ENCODE measurements at regions not wholly inside any gene's neighbourhood (a gene's known extent, or its start where the extent isn't known, plus 50 kb on each side); places are given as distances from the start of the nearest gene placed in this dataset.
"Not testable (repeated sequence)": the region's sequence is repeated elsewhere in the genome, so short reads cannot be mapped to it uniquely, and the experiment has no call there.

- Histone ChIP-seq H3K4me1 (ENCODE audit: control insufficient read depth, insufficient read depth, low read length) (peaks cover 3% of the 10 kb centered on the region; the same call in 1 of the 2 replicates), H3K27ac (ENCODE audit: low read depth, low read length) (no peak overlapping the region), H3K9me3 (ENCODE audit: control insufficient read depth, insufficient read depth, low read length) (no peaks in the 10 kb centered on the region), H3K4me3 (ENCODE audit: low read depth, low read length) (no peak overlapping the region), H3K27me3 (ENCODE audit: control insufficient read depth, insufficient read depth, low read length) (no peaks in the 10 kb centered on the region), H3K36me3 (ENCODE audit: control insufficient read depth, insufficient read depth, low read length) (no peaks in the 10 kb centered on the region), H3K9ac (ENCODE audit: low read depth, low read length) (no peak overlapping the region)
These were observed 154.6 kb downstream of the ADSS2 start for GRCh38 chr1:244297087-244297486.

- no peaks in the 10 kb centered on the region for H3K9me3 ChIP-seq (ENCODE audit: control insufficient read depth, insufficient read depth, low read length)
- H3K4me3 ChIP-seq (ENCODE audit: low read depth, low read length), result no peak overlapping the region
- no peak overlapping the region for H3K27ac ChIP-seq (ENCODE audit: low read depth, low read length)
- H3K9ac ChIP-seq (ENCODE audit: low read depth, low read length), result no peak overlapping the region
- no peaks in the 10 kb centered on the region for H3K36me3 ChIP-seq (ENCODE audit: control insufficient read depth, insufficient read depth, low read length)
- H3K27me3 ChIP-seq (ENCODE audit: control insufficient read depth, insufficient read depth, low read length), result no peaks in the 10 kb centered on the region
- H3K4me1 ChIP-seq (ENCODE audit: control insufficient read depth, insufficient read depth, low read length), result peaks cover 3% of the 10 kb centered on the region; the same call in 1 of the 2 replicates
These were observed 154.1 kb downstream of the ADSS2 start for GRCh38 chr1:244297616-244298015.

GRCh38 chr1:244300029-244300375, 151.7 kb downstream of the ADSS2 start:
- not testable (repeated sequence) for H3K9me3 ChIP-seq (ENCODE audit: control insufficient read depth, insufficient read depth, low read length); H3K4me1 ChIP-seq (ENCODE audit: control insufficient read depth, insufficient read depth, low read length); H3K27me3 ChIP-seq (ENCODE audit: control insufficient read depth, insufficient read depth, low read length); H3K27ac ChIP-seq (ENCODE audit: low read depth, low read length); H3K4me3 ChIP-seq (ENCODE audit: low read depth, low read length); H3K36me3 ChIP-seq (ENCODE audit: control insufficient read depth, insufficient read depth, low read length); H3K9ac ChIP-seq (ENCODE audit: low read depth, low read length)

GRCh38 chr1:244301595-244302130, 150.0 kb downstream of the ADSS2 start:
- Histone ChIP-seq H3K9me3 (ENCODE audit: control insufficient read depth, insufficient read depth, low read length) (peaks cover under 1% of the 10 kb centered on the region; the same call in 1 of the 2 replicates), H3K9ac (ENCODE audit: low read depth, low read length) (no peak overlapping the region), H3K4me3 (ENCODE audit: low read depth, low read length) (no peak overlapping the region), H3K27me3 (ENCODE audit: control insufficient read depth, insufficient read depth, low read length) (no peaks in the 10 kb centered on the region), H3K27ac (ENCODE audit: low read depth, low read length) (no peak overlapping the region), H3K4me1 (ENCODE audit: control insufficient read depth, insufficient read depth, low read length) (peaks cover 3% of the 10 kb centered on the region; the same call in 1 of the 2 replicates), H3K36me3 (ENCODE audit: control insufficient read depth, insufficient read depth, low read length) (no peaks in the 10 kb centered on the region)

GRCh38 chr1:244302876-244303609, 148.7 kb downstream of the ADSS2 start:
- peaks cover 11% of the 10 kb centered on the region for H3K9me3 ChIP-seq (ENCODE audit: control insufficient read depth, insufficient read depth, low read length)
- no peak overlapping the region for H3K9ac ChIP-seq (ENCODE audit: low read depth, low read length)
- peaks cover 3% of the 10 kb centered on the region; the same call in 1 of the 2 replicates for H3K4me1 ChIP-seq (ENCODE audit: control insufficient read depth, insufficient read depth, low read length)
- H3K27ac ChIP-seq (ENCODE audit: low read depth, low read length), result no peak overlapping the region
- no peaks in the 10 kb centered on the region for H3K36me3 ChIP-seq (ENCODE audit: control insufficient read depth, insufficient read depth, low read length)
- H3K27me3 ChIP-seq (ENCODE audit: control insufficient read depth, insufficient read depth, low read length), result no peaks in the 10 kb centered on the region
- H3K4me3 ChIP-seq (ENCODE audit: low read depth, low read length), result no peak overlapping the region

GRCh38 chr1:244303610-244303969, 148.1 kb downstream of the ADSS2 start:
- H3K9ac ChIP-seq (ENCODE audit: low read depth, low read length), result no peak overlapping the region

GRCh38 chr1:244304156-244304555, 147.6 kb downstream of the ADSS2 start:
- Histone ChIP-seq H3K27ac (ENCODE audit: low read depth, low read length) (no peak overlapping the region), H3K4me1 (ENCODE audit: control insufficient read depth, insufficient read depth, low read length) (peaks cover 2% of the 10 kb centered on the region; the same call in 1 of the 2 replicates), H3K9me3 (ENCODE audit: control insufficient read depth, insufficient read depth, low read length) (peaks cover 14% of the 10 kb centered on the region), H3K27me3 (ENCODE audit: control insufficient read depth, insufficient read depth, low read length) (no peaks in the 10 kb centered on the region), H3K9ac (ENCODE audit: low read depth, low read length) (no peak overlapping the region), H3K36me3 (ENCODE audit: control insufficient read depth, insufficient read depth, low read length) (no peaks in the 10 kb centered on the region), H3K4me3 (ENCODE audit: low read depth, low read length) (no peak overlapping the region)

More at GRCh38 chr1:244303610-244303969, 148.1 kb downstream of the ADSS2 start:
- no peak overlapping the region for H3K27ac ChIP-seq (ENCODE audit: low read depth, low read length)
- H3K9me3 ChIP-seq (ENCODE audit: control insufficient read depth, insufficient read depth, low read length), result peaks cover 14% of the 10 kb centered on the region
- H3K27me3 ChIP-seq (ENCODE audit: control insufficient read depth, insufficient read depth, low read length), result no peaks in the 10 kb centered on the region
- no peaks in the 10 kb centered on the region for H3K36me3 ChIP-seq (ENCODE audit: control insufficient read depth, insufficient read depth, low read length)
- no peak overlapping the region for H3K4me3 ChIP-seq (ENCODE audit: low read depth, low read length)
- peaks cover 3% of the 10 kb centered on the region; the same call in 1 of the 2 replicates for H3K4me1 ChIP-seq (ENCODE audit: control insufficient read depth, insufficient read depth, low read length)

- H3K27ac ChIP-seq (ENCODE audit: low read depth, low read length), result no peak overlapping the region
These were observed 147.1 kb downstream of the ADSS2 start for GRCh38 chr1:244304656-244305055.

GRCh38 chr1:244305776-244306341, 145.8 kb downstream of the ADSS2 start:
- H3K4me3 ChIP-seq (ENCODE audit: low read depth, low read length), result no peak overlapping the region

More at GRCh38 chr1:244304656-244305055, 147.1 kb downstream of the ADSS2 start:
- no peaks in the 10 kb centered on the region for H3K4me1 ChIP-seq (ENCODE audit: control insufficient read depth, insufficient read depth, low read length)
- peaks cover 14% of the 10 kb centered on the region for H3K9me3 ChIP-seq (ENCODE audit: control insufficient read depth, insufficient read depth, low read length)
- no peak overlapping the region for H3K9ac ChIP-seq (ENCODE audit: low read depth, low read length)
- no peak overlapping the region for H3K4me3 ChIP-seq (ENCODE audit: low read depth, low read length)
- no peaks in the 10 kb centered on the region for H3K27me3 ChIP-seq (ENCODE audit: control insufficient read depth, insufficient read depth, low read length)
- no peaks in the 10 kb centered on the region for H3K36me3 ChIP-seq (ENCODE audit: control insufficient read depth, insufficient read depth, low read length)

GRCh38 chr1:244306544-244306943, 145.2 kb downstream of the ADSS2 start:
- Histone ChIP-seq H3K9ac (ENCODE audit: low read depth, low read length) (no peak overlapping the region), H3K4me1 (ENCODE audit: control insufficient read depth, insufficient read depth, low read length) (no peaks in the 10 kb centered on the region), H3K27me3 (ENCODE audit: control insufficient read depth, insufficient read depth, low read length) (no peaks in the 10 kb centered on the region), H3K4me3 (ENCODE audit: low read depth, low read length) (no peak overlapping the region), H3K27ac (ENCODE audit: low read depth, low read length) (no peak overlapping the region), H3K36me3 (ENCODE audit: control insufficient read depth, insufficient read depth, low read length) (no peaks in the 10 kb centered on the region), H3K9me3 (ENCODE audit: control insufficient read depth, insufficient read depth, low read length) (peaks cover 14% of the 10 kb centered on the region)

More at GRCh38 chr1:244305776-244306341, 145.8 kb downstream of the ADSS2 start:
- no peaks in the 10 kb centered on the region for H3K27me3 ChIP-seq (ENCODE audit: control insufficient read depth, insufficient read depth, low read length)
- H3K9ac ChIP-seq (ENCODE audit: low read depth, low read length), result no peak overlapping the region
- H3K36me3 ChIP-seq (ENCODE audit: control insufficient read depth, insufficient read depth, low read length), result no peaks in the 10 kb centered on the region
- H3K27ac ChIP-seq (ENCODE audit: low read depth, low read length), result no peak overlapping the region
- H3K4me1 ChIP-seq (ENCODE audit: control insufficient read depth, insufficient read depth, low read length), result no peaks in the 10 kb centered on the region
- H3K9me3 ChIP-seq (ENCODE audit: control insufficient read depth, insufficient read depth, low read length), result peaks cover 14% of the 10 kb centered on the region

- H3K4me3 ChIP-seq (ENCODE audit: low read depth, low read length); H3K27ac ChIP-seq (ENCODE audit: low read depth, low read length); H3K4me1 ChIP-seq (ENCODE audit: control insufficient read depth, insufficient read depth, low read length); H3K36me3 ChIP-seq (ENCODE audit: control insufficient read depth, insufficient read depth, low read length); H3K27me3 ChIP-seq (ENCODE audit: control insufficient read depth, insufficient read depth, low read length); H3K9ac ChIP-seq (ENCODE audit: low read depth, low read length): not testable (repeated sequence)
- H3K9me3 ChIP-seq (ENCODE audit: control insufficient read depth, insufficient read depth, low read length), result peaks cover 14% of the 10 kb centered on the region
These were observed 142.5 kb downstream of the ADSS2 start for GRCh38 chr1:244309191-244309590.
